Upper lobe of left lung (tissue), 4 donors: ENCODE measurements at regions not wholly inside any gene's neighbourhood (a gene's known extent, or its start where the extent isn't known, plus 50 kb on each side); places are given as distances from the start of the nearest gene placed in this dataset.

Experiments used
- EP300 ChIP-seq, 4 donors: sonication (generic); formaldehyde crosslinking; IDR thresholded peaks; one replicate each; pipeline ENCODE4 v1.5.1; 2017; ENCODE audit warnings: antibody characterized with exemption in 4 of 4, control low read depth in 2 of 4
- POLR2AphosphoS5 ChIP-seq, 2 donors: sonication (generic); formaldehyde crosslinking; IDR thresholded peaks; one replicate each; pipeline ENCODE4 v1.5.1; 2017; ENCODE audit warnings: antibody characterized with exemption in 2 of 2

DNA sequence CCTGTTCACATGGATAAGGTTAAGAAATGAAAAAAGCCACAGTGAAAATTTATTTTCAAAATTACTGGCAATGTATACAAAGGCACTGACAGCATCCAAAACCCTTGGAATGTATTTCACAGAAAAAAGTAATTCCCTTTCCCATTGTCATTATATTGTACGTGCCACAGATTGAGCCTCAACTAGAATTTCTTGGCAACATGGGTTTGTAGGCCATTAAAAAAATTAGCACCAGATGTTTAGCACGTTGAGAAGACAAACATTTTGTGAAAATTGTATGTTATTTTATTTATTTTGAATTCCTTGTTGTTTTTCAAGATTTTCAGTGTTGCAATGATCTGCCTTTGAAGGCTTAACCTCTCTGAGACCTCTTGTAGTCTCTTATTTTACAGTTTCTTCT is 76.3 kb upstream of the EPHB3 start:
- TF ChIP-seq POLR2AphosphoS5 (IDR thresholded peaks at IDR 0.05) (no peak), EP300 (IDR thresholded peaks at IDR 0.05) (no peak)
